ENCODE measurements at regions not wholly inside any gene's neighbourhood (a gene's known extent, or its start where the extent isn't known, plus 50 kb on each side); places are given as distances from the start of the nearest gene placed in this dataset.

DNA sequence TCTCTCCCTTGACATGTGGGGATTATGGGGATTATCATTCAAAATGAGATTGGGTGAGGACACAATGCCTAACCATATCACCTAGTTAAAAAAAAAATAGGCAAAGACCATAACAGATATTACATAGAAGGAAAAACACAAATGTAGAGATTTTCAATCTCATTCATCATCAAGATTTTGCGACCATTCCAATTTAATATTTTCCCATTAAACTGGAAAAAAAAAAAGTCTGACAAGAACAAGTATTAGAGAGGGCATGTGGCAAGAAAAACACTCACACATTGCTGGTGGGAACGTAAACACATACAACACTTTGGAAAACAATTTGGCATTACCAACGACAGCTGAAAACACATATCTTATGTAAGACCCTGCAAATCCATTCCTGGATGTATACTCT lies 71.0 kb upstream of the MYCN start:
- TF ChIP-seq, protein P1, sequence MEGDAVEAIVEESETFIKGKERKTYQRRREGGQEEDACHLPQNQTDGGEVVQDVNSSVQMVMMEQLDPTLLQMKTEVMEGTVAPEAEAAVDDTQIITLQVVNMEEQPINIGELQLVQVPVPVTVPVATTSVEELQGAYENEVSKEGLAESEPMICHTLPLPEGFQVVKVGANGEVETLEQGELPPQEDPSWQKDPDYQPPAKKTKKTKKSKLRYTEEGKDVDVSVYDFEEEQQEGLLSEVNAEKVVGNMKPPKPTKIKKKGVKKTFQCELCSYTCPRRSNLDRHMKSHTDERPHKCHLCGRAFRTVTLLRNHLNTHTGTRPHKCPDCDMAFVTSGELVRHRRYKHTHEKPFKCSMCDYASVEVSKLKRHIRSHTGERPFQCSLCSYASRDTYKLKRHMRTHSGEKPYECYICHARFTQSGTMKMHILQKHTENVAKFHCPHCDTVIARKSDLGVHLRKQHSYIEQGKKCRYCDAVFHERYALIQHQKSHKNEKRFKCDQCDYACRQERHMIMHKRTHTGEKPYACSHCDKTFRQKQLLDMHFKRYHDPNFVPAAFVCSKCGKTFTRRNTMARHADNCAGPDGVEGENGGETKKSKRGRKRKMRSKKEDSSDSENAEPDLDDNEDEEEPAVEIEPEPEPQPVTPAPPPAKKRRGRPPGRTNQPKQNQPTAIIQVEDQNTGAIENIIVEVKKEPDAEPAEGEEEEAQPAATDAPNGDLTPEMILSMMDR (IDR thresholded peaks at IDR 0.05; ENCODE audit: borderline replicate concordance, insufficient read depth, low read depth, low read length) = no peak
- H3K4me3 ChIP-seq (ENCODE audit: low read depth, low read length) = no peak overlapping the region

DNA sequence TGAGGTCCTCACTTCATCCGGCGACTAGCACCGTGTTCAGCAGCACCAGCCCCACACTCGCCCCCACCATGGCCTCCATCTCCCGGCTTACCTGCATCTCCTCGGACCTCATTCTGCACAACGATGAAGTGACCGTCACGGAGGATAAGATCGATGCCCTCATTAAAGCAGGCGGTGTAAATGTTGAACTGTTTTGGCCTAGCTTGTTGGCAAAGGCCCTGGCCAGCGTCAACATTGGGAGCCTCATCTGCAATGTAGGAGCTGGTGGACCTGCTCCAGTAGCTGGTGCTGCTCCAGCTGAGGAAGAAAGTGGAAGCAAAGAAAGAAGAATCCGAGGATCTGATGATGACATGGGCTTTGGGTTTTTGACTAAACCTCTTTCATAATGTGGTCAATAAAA lies 70.5 kb upstream of the MYCN start:
- H3K4me3 ChIP-seq (ENCODE audit: low read depth, low read length) = no peak overlapping the region
- TF ChIP-seq, protein P1 (IDR thresholded peaks at IDR 0.05; ENCODE audit: borderline replicate concordance, insufficient read depth, low read depth, low read length) = no peak

DNA sequence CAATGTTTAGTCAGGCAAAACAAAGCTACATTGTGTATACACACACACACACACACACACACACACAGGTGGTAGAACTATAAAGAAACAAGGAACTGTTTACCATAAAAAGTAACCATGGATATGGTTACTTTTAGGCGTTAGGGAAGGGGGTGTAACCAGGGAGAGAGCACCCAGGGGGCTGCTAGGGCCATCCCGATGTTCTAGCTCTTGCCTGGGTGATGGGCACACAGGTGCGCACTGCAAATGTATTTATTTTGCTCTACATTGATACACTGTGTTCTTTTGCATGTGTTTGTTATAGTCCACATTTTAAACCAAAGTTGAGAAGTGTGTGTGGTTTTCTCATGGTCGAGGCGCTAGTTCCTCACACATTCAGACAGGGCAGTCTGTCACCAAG lies 69.8 kb upstream of the MYCN start:
- no peak overlapping the region for H3K4me3 ChIP-seq (ENCODE audit: low read depth, low read length)
- TF ChIP-seq, protein P1 (IDR thresholded peaks at IDR 0.05; ENCODE audit: borderline replicate concordance, insufficient read depth, low read depth, low read length) = no peak

DNA sequence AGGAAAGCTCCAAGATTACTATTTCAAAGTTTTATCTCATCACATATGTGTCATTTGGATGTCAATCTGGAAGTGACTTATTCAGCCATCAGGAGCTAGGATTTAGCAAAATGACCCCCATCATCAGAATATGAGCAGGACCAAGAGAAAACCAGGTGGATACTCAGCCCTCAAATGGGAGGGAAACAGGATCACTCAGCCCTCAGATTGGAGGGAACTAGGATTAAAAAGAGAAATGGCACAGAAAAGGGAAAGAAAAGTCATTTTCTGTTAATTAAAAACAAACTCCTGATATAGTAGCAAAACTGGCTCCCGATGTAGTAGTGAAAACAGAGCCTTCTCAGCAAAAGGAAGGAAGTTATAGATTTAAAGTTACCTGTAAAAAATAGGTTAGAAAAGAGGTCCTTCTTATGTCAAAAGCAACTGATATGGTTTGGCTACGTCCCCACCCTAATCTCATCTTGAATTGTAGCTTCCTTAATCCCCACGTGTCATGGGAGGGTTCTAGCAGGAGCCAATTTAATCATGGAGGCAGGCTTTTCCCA lies 69.0 kb upstream of the MYCN start:
- H3K4me3 ChIP-seq (ENCODE audit: low read depth, low read length) = no peak overlapping the region
- TF ChIP-seq, protein P1 (IDR thresholded peaks at IDR 0.05; ENCODE audit: borderline replicate concordance, insufficient read depth, low read depth, low read length) = no peak

DNA sequence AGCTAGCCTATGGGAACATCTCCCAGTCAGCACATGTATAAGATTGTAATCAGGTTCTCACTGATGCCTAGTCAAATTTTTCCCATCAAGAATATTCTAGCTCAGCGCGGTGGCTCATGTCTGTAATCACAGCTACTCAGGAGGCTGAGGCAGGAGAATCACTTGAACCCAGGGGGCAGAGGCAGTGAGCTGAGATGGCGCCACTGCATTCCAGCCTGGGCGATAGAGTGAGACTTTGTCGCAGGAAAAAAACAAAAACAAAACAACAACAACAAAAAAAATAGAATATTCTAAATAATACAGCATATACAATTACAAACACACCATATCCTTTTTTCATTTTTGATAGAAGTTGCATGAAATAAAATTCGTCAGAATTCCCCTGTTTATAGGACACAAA lies 67.5 kb upstream of the MYCN start:
- H3K4me3 ChIP-seq (ENCODE audit: low read depth, low read length) = no peak overlapping the region
- TF ChIP-seq, protein P1 (IDR thresholded peaks at IDR 0.05; ENCODE audit: borderline replicate concordance, insufficient read depth, low read depth, low read length) = no peak

DNA sequence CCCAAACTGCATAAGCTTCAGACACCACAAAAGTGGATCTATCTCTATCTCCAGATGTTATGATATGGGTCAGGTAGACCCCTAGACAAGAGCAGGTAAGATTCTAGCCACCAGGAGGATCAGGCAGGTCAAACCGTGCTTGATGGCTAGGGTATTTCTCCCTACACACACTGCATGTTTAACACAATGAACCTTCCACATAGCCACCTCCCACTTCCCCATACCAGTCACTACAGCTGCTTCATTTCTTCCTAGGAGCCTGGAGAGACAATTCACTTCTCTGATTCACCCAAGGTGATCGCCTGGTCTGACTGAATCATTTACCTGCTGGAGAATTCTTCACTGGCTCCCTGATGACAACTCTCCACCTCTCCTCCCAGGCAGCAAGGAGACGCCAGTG lies 66.0 kb upstream of the MYCN start:
- no peak overlapping the region for H3K4me3 ChIP-seq (ENCODE audit: low read depth, low read length)
- TF ChIP-seq, protein P1 (IDR thresholded peaks at IDR 0.05; ENCODE audit: borderline replicate concordance, insufficient read depth, low read depth, low read length) = no peak

DNA sequence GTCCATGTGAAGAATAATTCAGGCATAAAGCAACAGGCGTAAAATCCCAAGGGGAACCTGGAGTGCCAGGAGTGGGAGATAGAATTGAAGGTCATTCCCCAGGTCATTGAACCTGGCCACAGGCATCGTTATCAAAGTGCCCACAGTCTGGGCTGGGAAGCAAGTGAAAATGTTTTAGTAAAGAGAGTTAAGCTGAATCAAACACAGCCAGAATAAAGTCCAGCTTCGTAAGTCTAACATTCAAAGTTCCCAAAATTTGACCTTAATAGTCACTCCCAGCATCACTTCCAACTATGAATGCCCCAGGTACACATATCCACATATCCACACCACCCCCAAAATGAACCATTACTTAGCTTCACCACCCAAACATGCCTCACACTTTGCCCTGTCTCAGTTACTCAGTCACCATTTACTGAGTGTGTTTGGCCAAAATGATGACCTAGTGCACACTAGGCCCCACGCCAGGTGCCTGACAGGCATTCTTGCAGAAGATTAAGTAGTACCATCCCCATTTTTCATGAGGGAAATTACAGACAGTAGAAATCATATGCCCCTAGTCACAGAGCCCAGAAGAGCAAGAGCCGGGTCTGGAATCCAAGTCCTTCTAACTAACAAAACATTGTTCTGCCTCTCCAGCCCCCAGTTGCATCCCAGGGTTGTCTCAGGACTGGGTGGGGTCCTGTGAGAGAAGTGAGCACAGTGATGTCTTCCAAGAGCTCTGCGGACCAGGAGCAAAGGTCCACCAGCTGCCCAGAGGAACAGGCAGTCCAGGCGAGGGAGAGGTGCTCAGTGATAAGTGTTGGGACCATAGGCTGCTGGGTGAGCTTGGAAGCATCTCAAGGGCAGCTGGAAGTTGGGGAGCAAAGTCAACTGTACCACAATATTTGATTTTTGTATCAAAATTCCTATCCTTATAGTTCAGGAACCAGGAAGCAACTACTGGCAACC lies 65.2 kb upstream of the MYCN start:
- TF ChIP-seq, protein P1 (IDR thresholded peaks at IDR 0.05; ENCODE audit: borderline replicate concordance, insufficient read depth, low read depth, low read length) = no peak
- no peak overlapping the region for H3K4me3 ChIP-seq (ENCODE audit: low read depth, low read length)

Measured in GM12875 (cell line).